C4-2B (cell line): ENCODE measurements at regions not wholly inside any gene's neighbourhood (a gene's known extent, or its start where the extent isn't known, plus 50 kb on each side); places are given as distances from the start of the nearest gene placed in this dataset.
A peak's percentile ranks its signal among the peaks of the same experiment; 100 is the strongest.

ENCODE experiments used
- H3K27ac ChIP-seq: fragments of 450-650 bp; 2 replicates; pipeline ENCODE4 v1.5.1; 2017
- ZFX ChIP-seq: fragments of 450-650 bp; IDR thresholded peaks from 2 replicates; pipeline ENCODE4 v1.6.1; 2017
- TF ChIP-seq, protein P1 (sequence below): fragments of 450-650 bp; conservative IDR thresholded peaks from 2 replicates; pipeline ENCODE4 v1.5.1; 2017; ENCODE audit warnings: mild to moderate bottlenecking

- no peak overlapping the region for H3K27ac ChIP-seq
- TF ChIP-seq ZFX, result no peak
- TF ChIP-seq, protein P1, sequence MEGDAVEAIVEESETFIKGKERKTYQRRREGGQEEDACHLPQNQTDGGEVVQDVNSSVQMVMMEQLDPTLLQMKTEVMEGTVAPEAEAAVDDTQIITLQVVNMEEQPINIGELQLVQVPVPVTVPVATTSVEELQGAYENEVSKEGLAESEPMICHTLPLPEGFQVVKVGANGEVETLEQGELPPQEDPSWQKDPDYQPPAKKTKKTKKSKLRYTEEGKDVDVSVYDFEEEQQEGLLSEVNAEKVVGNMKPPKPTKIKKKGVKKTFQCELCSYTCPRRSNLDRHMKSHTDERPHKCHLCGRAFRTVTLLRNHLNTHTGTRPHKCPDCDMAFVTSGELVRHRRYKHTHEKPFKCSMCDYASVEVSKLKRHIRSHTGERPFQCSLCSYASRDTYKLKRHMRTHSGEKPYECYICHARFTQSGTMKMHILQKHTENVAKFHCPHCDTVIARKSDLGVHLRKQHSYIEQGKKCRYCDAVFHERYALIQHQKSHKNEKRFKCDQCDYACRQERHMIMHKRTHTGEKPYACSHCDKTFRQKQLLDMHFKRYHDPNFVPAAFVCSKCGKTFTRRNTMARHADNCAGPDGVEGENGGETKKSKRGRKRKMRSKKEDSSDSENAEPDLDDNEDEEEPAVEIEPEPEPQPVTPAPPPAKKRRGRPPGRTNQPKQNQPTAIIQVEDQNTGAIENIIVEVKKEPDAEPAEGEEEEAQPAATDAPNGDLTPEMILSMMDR, result no peak
Measured at GRCh38 chr7:131087756-131088658, 239.7 kb upstream of the MKLN1 start.

GRCh38 chr7:131090188-131090587 lies 237.5 kb upstream of the MKLN1 start:
- no peak overlapping the region for H3K27ac ChIP-seq
- TF ChIP-seq ZFX, result no peak
- TF ChIP-seq, protein P1, result no peak

DNA sequence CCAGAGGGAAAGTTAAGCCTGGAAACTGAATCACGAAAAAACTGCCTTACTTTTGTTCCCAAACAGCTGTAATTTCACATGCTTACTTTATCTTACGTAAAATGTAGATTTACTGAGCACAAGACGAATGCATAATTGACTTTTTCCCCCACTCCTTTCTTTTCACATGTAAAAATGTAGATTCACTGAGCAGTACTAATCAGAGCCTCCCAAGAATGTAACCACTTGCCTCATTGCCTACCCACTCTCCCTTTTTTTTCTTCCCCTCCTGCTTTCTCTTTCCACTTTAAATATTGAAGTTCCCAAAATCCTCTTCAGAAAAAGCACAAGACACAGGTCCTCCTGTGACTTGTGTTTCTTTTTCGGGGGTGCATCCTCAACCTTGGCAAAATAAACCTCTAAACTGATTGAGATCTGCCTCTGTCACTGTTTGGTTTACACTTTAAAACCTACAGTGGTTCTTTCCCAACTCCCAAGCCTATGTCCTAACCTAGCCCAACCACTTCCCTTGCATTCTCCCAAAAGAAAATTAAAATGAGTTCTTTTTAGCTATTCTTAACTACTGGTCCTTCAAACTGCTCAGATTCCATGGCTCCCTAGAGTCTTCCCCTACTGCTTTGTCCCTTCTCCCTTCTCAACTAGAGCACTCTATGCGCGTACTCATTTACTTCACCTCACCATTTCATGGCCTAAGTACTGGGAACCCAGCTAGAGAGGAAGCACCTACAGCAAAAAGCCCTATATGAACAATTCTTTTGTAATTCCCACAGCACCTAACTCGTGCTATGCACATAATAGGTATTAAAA lies 236.6 kb upstream of the MKLN1 start:
- TF ChIP-seq, protein P1, result no peak
- TF ChIP-seq ZFX, result no peak
- peak overlapping the region; percentile 30 for H3K27ac ChIP-seq

GRCh38 chr7:131094685-131095084 lies 233.0 kb upstream of the MKLN1 start:
- TF ChIP-seq, protein P1, result no peak
- TF ChIP-seq ZFX, result no peak
- H3K27ac ChIP-seq, result no peak overlapping the region

GRCh38 chr7:131095346-131095745 lies 232.3 kb upstream of the MKLN1 start:
- H3K27ac ChIP-seq, result no peak overlapping the region
- TF ChIP-seq, protein P1, result no peak
- no peak for TF ChIP-seq ZFX

- no peak overlapping the region for H3K27ac ChIP-seq
- TF ChIP-seq, protein P1, result no peak
- no peak for TF ChIP-seq ZFX
Measured at GRCh38 chr7:131096267-131096927, 231.3 kb upstream of the MKLN1 start.
